T-helper 2 cell (primary cell): ENCODE measurements at regions not wholly inside any gene's neighbourhood (a gene's known extent, or its start where the extent isn't known, plus 50 kb on each side); places are given as distances from the start of the nearest gene placed in this dataset.
A peak's percentile ranks its signal among the peaks of the same experiment; 100 is the strongest.

Source experiments
- DNase-seq, 5 experiments: peaks; one replicate each; pipeline versions ENCODE4 v3.0.0 to v3.0.0-alpha.2; 2012 to 2022

DNA sequence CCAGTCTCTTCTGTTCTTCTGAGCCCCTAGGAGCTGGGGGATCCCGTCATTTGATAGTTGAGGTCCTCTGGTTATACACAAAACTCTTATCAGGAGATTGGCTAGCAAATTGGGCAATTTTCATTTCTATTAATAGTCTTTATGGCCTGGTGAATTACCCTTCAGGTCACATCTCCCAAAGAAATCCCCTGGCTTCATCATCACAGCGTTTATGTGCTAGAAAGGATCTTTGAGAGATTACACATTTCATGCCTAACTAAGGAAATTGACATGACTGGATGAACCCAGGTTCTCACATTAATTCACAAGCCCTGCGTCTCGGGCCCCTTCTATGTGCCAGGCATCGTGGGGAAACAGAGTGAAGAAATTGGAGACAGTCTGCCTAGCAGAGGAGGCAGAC, 227.4 kb upstream of the PROK2 start:
- no peak for DNase-seq

DNA sequence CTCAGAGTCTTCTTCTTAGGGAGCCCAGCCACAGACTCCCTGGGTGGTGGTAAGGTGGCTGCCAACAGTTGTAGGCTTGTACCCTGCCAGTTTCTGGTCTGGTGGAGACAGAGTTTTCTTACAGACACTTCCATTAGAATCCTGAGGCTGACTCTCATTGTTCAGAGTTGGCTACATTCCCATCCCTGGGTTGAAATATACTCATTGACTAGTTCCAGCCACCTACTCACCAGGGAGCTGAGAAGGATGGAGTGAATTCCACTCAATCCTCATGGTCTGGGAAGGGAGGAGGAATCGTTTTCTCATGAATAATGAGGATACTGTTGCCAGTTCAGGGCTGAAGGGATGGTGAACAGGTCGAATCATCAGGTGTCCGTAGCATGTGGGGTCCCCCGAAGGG, 226.5 kb upstream of the PROK2 start:
- no peak for DNase-seq

DNA sequence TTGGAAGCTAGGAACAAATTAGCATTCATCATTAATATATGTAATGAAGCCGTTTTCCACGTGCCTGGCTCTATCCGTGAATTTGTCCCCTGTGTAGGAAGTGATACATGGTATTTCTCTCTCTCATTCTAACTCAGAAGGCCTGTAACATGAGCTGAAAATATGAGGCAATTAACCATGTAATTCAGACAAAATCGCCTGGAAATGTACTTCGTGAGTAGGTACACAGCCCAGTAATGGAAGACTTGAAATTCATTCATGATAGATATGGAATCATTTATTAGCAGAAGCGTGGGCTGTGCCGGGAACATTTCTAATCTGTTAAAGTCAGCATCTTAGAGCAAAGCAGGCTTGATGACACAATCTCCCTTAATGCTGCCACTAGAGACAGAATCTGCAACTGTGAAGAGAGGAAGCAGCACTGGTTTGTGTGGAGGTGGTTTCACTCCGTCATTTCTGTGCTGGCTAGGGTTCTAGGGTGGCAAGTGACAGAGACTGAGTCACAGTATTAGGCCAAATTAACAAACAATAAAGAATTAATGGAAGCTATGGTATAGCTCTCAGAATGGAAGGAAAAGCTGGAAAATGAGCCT, 225.0 kb upstream of the PROK2 start:
- DNase-seq, result peak in 1 of 5 experiments; percentile 33

DNA sequence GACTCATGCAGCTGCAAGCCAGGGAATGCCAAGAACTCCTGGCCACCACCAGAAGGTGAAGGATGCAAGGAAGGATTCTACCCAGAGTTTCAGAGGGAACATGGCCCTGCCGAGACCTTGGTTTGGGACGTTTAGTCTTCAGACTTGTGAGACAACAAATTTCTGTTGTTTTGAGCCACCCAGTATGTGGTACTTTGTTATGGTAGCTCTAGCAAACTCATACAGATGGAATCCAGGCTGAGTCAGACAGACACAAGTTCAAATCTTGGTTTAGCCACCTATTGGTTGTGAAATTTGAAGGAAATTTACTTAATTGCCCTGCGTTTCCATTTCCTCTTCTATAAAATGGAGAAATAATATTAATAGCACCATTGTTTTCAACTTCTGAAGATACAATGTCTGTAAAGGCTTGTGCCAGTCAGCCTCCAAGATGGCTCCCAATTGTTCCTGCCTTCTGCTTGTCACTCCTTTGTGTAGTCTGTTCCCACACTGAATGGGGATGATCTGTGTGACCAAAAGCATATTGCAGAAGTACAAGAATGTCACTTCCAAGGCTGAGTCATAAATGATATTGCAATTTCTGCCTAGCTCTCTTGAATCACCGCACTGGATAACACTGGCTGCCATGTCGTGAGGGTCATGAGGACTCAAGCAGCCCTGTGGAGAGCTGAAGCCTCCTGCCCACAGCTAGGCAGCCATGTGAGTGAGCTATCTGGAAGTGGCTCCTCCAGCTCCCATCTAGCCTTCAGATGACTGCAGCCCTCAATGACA, 223.5 kb upstream of the PROK2 start:
- no peak for DNase-seq

DNA sequence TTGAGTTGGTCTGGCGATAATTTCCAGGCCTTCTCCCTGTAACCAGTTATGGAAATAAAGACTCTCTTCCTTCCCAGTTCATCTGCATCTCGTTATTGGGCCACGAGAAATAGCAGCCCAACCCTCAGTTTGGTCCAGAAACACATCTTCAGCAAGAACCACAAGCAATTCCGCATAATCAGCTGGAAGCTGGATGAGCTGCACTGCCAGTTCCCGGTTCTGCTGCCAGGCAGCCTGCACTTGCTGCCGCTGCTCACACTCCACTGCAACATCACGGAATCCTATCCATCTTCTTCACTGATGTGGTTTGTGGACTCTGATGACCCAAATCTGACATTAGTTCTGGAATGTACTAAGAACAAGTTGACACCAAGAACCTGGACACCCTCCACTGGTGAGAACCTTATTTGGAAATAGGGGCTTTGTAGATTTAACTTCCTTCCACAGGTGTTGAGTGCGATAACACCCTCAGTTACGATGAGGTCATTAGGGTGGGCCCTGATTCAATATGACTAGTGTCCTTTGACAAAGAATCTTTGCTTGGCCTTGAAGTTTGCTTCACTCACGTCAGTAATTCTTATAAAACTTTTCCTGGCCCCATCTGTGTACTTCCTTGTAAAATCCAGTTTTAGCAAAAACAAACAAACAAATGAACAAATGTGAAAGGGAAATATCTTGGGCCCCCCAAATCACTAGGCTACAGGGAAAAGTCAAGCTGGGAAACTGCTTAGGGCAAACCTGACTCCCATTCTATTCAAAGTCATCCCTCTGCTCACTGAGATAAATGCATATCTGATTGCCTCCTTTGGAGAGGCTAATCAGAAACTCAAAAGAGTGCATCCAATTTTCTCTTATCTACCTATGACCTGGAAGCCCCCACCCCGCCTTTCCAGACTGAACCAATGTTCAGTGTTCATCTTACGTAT, 221.9 kb upstream of the PROK2 start:
- no peak for DNase-seq

DNA sequence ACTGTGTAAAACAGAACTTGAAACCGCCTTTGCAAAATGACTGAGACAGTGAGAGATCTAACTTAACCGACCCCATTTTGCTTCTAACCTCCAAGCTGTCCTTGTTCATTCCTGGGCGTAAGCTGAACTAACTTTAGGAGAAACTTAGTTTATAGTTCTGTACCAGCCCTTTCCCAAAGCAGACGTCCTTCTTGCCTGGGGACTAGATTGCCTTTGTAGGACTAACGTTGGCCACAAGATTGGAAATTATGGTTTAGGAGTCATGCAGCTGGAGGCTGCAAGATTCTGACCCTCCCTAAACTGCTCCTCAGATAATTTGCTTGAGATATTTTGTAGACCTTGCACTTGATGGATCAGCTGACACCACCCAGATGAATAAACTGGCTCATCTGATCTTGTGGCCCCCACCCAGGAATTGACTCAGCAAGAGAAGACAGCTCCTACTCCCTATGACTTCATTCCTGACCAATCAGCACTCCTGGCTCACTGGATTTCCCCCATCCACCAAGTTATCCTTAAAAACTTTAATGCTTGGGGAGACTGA, 219.9 kb upstream of the PROK2 start:
- DNase-seq, result no peak

DNA sequence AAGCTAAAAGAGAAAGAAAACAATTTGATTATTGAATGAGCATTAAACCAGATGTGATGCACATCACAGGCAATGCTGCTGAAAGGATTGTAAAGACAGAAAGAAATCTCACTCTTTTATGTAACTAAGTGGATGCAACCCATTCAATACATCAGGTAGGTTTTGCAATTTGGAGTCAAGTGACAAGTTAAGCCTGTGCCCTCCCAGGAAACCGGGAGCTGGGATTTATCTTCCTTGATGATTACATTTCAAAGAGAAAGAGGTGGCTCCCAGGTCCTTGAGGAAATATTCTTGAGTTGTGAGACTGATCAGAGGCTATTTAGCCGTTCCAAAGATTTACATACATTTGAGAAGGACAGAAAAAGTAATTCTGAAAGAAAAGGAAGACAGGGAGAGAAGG, 219.0 kb upstream of the PROK2 start:
- no peak for DNase-seq

DNA sequence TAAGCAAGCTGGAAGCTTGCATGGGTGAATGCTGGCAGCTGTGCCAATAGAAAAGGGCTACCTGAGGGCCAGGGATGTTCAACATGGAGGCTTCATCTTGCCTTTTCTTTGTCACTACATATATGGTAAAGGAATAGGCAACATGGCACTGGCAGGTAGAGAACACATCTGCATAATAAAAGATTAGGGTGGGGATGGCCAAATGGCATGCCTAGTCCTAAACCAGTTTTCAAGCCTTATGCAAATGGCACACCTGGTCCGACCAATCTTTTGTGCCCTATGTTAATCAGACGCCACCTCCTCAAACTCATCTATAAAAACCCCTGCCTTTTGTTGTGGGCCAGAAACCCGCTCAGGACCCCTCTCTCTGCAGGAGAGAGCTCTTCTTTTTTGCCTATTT, 216.8 kb upstream of the PROK2 start:
- DNase-seq, result no peak

DNA sequence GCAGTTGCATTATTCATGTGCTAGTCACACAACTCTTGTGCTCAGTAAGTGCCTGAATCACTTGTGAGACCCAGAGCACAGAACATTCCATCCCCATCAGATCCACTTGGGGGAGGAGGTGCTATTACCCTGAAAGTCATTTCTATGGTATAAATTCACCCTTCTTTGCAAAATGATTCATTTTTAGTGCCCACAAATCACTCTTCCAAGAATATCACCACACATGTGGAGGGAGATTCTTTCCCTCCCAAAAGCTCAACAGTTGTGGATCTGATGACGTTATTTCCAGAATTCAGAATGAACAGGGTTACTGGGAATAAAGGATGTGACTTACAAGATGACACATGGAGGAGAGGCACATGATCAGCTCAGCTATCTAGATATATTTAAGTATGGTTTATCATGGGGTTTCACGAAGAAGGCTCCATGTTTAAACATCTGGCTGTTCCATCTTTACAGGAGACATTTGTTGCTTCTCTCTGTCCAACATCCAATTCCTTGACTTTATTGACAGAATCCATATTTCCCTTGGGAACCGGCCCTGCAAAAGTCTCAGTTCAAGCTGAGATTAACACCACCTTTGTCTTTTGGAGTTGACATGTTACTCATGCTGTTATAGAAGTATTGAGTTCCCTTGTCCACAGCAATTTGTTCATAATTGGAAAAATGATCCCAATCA, 214.2 kb upstream of the PROK2 start:
- DNase-seq, result no peak

DNA sequence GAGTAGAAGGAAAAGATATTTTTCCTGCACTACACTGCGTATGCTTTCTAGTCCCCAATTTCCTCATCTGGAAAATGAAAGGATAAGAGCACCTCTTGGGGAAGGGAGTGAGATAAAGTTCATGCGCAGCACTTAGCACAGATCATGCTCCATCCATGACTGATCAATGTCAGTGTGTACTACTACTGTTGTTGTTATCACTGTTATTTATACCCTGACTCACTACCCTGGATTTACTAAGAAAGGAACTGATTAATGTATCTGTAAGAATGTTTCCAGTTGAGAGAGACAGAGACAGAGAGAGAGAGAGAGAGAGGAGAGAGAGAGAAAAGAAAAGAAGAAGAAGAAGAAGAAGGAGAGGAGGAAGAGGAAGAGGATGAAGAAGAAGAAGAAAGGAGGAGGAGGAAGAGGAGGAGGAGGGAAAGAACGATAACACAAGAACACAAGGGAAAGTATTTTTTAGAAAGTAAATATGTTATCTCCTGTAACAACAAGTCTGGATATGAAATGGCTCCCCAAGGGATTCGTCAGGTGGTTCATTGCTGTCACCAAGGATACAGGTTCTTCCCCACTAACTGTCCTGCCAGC, 212.2 kb upstream of the PROK2 start:
- no peak for DNase-seq

DNA sequence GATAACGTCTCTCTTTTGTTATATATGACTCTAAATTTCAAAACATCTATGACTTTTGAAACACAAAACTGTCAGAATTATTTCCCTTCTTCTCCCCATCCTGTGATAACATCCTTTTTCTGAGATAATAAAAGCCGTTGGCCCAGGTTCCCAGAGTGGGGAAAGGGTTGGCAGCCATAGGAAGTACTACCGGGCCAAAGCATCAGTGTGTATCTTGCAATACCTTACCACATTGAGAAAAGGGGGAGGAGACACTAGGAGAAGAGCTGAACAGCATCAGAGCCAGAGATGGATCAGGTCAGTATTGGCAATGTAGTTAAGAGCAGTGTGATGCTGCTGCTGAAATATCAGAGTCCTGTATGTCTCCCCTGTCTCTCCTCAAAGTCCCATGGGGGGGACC, 210.0 kb upstream of the PROK2 start:
- no peak for DNase-seq

DNA sequence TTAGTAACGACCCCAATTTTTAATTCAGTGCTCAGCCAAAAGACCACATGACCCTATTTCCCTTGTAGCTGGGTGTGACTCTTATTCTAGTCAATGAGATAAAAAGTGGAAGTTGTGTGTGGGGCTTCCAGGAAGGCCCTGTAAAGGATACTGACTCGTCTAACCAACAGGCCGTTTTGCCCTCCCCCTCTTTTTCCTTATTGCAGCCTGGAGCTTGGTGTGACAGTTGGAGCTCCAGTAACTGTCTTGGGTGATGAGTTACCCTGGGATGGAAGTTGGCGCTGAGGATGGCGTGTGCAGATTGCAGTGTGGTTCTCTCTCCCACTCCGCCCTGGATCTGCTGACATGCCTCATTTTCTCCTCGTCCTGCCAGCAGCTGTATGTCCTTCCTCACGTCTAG, 209.3 kb upstream of the PROK2 start:
- DNase-seq, result no peak

DNA sequence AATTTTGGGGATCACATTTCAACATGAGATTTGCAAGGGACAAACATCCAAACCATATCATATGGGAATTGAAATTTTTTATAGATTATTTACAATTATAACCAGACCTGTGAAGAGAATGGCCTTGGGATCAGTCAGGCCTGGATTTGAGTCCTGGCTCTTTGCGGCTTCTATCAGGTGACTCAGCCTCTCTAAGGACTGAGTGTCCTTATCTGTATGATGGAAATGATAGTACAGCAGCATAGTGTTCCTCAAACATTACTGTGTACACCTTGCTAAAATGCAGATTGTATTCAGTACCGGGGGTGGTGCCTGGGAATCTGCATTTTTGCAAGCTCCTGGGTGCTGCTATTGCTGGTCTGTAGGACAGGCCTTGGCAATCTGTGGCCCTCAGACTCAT, 206.7 kb upstream of the PROK2 start:
- DNase-seq, result no peak

DNA sequence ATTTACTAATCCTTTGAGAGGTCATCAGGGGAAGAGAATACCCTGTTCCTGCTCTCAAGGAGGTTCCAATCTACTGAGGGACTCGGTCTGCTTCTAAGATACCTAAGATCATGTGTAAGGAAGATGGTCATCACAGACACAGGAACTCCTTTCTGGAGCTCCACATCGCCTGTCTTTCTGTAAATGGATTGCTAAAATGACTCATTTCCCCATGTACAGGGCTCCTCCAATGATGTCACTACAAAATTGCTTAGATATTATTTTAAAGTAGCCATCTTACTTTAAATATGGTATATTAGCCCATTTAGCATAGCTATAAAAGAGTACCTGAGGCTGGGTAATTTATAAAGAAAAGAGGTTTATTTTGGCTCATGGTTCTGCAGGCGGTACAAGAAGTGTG, 206.1 kb upstream of the PROK2 start:
- no peak for DNase-seq

DNA sequence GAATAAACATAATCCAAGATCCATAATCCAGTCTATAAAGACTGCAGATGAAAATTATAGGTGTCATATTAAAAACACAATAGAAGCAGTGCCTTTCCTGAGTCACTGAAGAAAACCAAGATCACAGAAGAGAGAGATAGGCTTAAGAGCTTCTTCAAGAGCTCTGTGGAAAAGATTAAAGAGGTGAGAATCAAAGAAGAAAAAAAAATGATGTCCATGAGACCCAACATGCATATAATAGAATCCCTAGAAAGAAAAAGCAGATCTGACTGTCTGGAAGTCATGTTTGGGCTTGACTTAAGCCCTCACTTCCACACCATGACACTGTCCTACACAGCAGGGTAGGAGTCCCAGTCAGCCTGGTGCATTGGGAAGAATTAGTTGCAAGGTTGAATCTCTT, 205.6 kb upstream of the PROK2 start:
- DNase-seq, result no peak

DNA sequence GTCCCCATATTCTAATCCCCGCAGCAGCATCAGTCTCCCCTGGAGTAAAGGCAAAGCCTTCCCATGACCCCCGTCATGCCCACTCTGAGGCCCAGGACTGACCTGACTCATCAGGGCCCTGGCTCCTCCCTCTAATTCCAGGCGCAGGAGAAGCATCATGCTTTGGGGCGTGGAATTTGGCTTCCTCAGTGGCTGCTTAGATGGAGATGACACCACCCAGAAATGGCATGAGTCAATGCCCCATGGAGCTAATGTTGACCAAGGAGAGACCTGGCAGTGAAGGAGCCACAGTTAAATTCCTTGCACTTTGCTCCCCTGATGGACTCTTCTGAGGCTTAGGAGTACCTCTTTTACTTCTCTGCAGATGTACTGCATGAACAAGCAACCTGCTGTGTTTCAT, 204.2 kb upstream of the PROK2 start:
- no peak for DNase-seq

DNA sequence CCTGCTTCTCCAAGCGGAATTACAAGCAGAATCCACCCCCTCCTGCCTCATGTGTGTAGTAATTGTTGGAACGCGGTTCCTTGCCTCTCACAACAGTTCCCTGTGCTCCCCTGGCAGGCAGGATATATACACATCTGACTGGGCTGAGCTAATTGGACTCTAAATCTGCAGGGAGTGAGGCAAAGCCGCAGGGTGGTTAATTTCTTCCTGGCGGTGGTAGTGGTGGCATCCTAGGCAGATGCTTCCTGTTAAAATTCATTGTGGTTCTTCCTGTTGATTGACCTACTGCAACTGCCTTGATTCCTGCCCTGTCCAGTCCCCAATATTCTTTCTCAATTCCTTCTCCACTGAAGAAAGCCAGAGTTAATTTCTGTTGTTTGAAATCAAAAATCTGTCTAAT, 202.9 kb upstream of the PROK2 start:
- DNase-seq, result no peak

DNA sequence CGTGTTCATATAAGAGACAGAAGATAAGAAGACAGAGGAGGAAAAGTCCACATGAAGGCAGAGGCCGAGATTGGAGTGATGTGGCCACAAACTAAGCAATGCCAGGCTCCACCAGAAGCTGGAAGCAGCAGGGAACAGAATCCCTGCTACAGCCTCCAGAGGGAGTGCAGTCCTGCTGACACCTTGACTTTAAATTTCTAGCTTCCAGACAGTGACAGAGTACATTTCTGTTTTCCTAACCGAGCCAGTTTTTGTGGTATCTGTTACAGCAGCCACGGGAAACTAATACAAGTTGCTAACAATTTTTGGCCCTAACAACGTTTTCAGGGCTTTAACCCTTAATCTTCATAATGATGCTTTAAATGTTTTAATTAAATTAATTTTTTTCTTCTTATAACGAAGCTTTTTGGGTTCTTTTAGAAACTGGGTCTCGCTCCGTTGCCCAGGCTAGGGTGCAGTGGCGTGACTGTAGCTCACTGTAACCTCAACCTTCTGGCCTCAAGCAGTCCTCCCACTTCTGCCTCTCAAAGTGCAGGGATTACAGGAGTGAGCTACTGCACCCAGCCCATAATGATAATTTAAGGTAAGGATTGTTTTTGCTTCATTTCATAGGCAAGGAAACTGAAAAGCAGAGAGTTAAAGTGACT, 202.3 kb upstream of the PROK2 start:
- no peak for DNase-seq

DNA sequence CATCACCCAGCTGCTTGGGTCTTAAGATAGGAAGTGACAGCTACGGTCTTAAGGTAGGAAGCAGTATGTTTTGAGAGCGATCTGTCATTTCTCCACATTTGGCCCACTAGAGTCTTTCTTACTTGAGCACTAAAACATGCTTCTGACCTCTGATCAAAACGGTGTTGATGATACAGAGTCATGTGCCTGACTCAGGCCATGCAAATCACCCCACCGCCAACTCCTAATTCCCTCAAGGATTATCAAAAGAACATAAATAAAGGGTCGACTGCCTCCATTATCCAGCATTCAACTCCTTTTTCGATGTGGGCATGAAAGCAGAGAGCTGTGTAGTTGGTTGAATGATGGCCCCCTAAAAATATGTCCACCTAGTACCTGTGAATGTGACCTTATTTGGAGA, 201.7 kb upstream of the PROK2 start:
- no peak for DNase-seq

DNA sequence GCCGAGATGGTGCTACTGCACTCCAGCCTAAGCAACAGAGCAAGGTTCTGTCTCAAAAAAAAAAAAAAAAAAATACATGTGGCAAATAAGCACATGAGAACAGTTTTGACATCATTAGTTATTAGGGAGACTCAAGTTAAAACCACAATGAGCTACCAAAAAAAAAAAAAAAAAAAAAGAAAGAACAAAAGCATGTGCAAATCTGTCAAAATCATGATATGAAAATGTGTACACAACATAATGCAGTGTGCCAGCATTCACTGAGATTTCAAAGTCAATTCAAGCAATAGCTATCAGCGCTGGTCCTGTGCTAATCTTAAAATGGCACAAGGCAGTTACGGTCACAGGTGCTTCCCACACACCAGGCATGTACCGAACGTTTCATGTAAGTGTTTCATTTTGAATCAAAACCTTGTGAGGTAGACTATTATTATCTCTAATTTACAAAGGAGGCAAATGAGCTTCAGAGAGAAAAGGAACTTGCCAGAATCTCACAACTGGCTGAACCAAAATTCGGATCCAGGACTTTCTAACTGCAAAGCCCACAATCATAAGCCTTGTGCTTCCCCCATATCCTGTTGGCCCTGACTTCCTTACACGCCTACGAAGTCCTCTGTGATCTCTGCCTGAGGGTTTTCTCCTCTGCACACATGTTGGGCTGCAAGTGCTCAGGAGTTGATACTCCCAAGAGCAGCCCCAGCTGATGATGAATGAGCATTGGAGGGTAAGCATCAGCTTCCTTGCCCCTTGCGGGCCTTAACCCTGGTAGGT, 200.1 kb upstream of the PROK2 start:
- peak in 1 of 5 experiments; percentile 81 for DNase-seq

DNA sequence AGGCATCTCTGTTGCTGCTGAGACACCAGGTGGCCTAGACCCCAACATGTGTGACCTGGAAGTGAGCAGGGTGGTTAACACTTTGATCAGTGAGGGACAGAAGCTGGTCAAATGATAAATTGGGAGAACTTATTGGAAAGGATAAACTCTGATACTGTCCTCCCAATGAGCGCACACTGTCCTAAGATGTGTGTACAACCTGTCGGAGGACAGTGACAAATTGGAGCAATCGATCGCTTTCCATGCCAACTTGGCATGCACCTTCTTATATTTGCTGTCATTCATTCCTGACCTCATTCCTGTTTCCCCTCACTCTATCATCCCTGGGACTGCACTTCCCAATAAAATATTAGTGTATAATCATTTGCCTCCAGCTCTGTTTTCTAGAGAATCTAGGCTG, 198.7 kb upstream of the PROK2 start:
- DNase-seq, result no peak
